Testis (tissue), 2 donors: ENCODE measurements at regions not wholly inside any gene's neighbourhood (a gene's known extent, or its start where the extent isn't known, plus 50 kb on each side); places are given as distances from the start of the nearest gene placed in this dataset.

Source experiments
- POLR2A ChIP-seq: fragments of 450-650 bp; IDR thresholded peaks from one replicate; pipeline ENCODE4 v1.6.1; 2017; ENCODE audit warnings: antibody characterized with exemption, mild to moderate bottlenecking, moderate library complexity
- TF ChIP-seq, protein P1 (sequence below), 3 experiments: fragments of 450-650 bp in 2 of 3; fragments of 200-600 bp in 1 of 3; sonication (generic) in 1 of 3; IDR thresholded peaks; one replicate each; pipeline ENCODE4 v1.5.1; 2016 to 2019; ENCODE audit warnings: antibody characterized with exemption in 3 of 3, mild to moderate bottlenecking in 2 of 3, moderate library complexity in 1 of 3

DNA sequence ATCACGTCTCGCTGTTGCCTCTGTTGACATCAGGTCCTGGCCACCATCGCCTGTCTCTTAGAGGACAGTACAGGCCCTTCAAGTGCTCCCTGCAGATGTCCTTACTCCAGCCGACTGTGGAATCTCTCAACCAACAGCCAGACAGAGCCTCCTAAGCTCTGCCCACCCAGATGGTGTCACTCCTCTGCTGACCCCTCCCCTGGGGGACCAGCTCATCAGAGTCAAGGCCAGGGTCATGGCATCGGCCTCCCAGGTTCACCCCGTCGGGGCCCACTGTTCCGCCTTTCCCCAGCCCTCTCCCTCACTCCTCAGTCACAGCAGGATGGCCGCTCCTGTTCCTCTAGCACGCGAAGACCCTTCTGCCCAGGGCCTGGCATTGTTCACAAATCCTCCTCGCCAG, 157.3 kb upstream of the TMEM132C start:
- TF ChIP-seq, protein P1, sequence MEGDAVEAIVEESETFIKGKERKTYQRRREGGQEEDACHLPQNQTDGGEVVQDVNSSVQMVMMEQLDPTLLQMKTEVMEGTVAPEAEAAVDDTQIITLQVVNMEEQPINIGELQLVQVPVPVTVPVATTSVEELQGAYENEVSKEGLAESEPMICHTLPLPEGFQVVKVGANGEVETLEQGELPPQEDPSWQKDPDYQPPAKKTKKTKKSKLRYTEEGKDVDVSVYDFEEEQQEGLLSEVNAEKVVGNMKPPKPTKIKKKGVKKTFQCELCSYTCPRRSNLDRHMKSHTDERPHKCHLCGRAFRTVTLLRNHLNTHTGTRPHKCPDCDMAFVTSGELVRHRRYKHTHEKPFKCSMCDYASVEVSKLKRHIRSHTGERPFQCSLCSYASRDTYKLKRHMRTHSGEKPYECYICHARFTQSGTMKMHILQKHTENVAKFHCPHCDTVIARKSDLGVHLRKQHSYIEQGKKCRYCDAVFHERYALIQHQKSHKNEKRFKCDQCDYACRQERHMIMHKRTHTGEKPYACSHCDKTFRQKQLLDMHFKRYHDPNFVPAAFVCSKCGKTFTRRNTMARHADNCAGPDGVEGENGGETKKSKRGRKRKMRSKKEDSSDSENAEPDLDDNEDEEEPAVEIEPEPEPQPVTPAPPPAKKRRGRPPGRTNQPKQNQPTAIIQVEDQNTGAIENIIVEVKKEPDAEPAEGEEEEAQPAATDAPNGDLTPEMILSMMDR (IDR thresholded peaks at IDR 0.05): no peak
- no peak for TF ChIP-seq POLR2A
